ENCODE measurements at regions not wholly inside any gene's neighbourhood (a gene's known extent, or its start where the extent isn't known, plus 50 kb on each side); places are given as distances from the start of the nearest gene placed in this dataset.

- H3K4me3 ChIP-seq (ENCODE audit: low read depth, low read length): no peak overlapping the region
- TF ChIP-seq CTCF (IDR thresholded peaks at IDR 0.05; ENCODE audit: insufficient read depth, low read depth, low read length): no peak
- no peak for DNase-seq (ENCODE audit: low read depth)
Measured at GRCh38 chr16:59161679-59162078, 427.6 kb upstream of the GOT2 start.

- no peak for DNase-seq (ENCODE audit: low read depth)
- no peak for TF ChIP-seq CTCF (IDR thresholded peaks at IDR 0.05; ENCODE audit: insufficient read depth, low read depth, low read length)
- no peak overlapping the region for H3K4me3 ChIP-seq (ENCODE audit: low read depth, low read length)
Measured at GRCh38 chr16:59154295-59154694, 420.2 kb upstream of the GOT2 start.

- no peak for TF ChIP-seq CTCF (IDR thresholded peaks at IDR 0.05; ENCODE audit: insufficient read depth, low read depth, low read length)
- DNase-seq (ENCODE audit: low read depth): no peak
- no peak overlapping the region for H3K4me3 ChIP-seq (ENCODE audit: low read depth, low read length)
Measured at GRCh38 chr16:59148769-59149155, 414.6 kb upstream of the GOT2 start.

GRCh38 chr16:59148056-59148768 lies 414.1 kb upstream of the GOT2 start:
- no peak for TF ChIP-seq CTCF (IDR thresholded peaks at IDR 0.05; ENCODE audit: insufficient read depth, low read depth, low read length)
- DNase-seq (ENCODE audit: low read depth): no peak
- no peak overlapping the region for H3K4me3 ChIP-seq (ENCODE audit: low read depth, low read length)

GRCh38 chr16:59146140-59146539 lies 412.0 kb upstream of the GOT2 start:
- no peak for TF ChIP-seq CTCF (IDR thresholded peaks at IDR 0.05; ENCODE audit: insufficient read depth, low read depth, low read length)
- H3K4me3 ChIP-seq (ENCODE audit: low read depth, low read length): no peak overlapping the region
- DNase-seq (ENCODE audit: low read depth): no peak

- no peak for DNase-seq (ENCODE audit: low read depth)
- TF ChIP-seq CTCF (IDR thresholded peaks at IDR 0.05; ENCODE audit: insufficient read depth, low read depth, low read length): no peak
- no peak overlapping the region for H3K4me3 ChIP-seq (ENCODE audit: low read depth, low read length)
Measured at GRCh38 chr16:59144841-59145240, 410.7 kb upstream of the GOT2 start.

GRCh38 chr16:59144326-59144725 lies 410.2 kb upstream of the GOT2 start:
- no peak for TF ChIP-seq CTCF (IDR thresholded peaks at IDR 0.05; ENCODE audit: insufficient read depth, low read depth, low read length)
- no peak overlapping the region for H3K4me3 ChIP-seq (ENCODE audit: low read depth, low read length)
- DNase-seq (ENCODE audit: low read depth): no peak

Data from fibroblast of villous mesenchyme (primary cell).